Brain microvascular endothelial cell (primary cell): ENCODE measurements at regions not wholly inside any gene's neighbourhood (a gene's known extent, or its start where the extent isn't known, plus 50 kb on each side); places are given as distances from the start of the nearest gene placed in this dataset.

Source experiments
- DNase-seq: peaks from one replicate; pipeline ENCODE4 v3.0.0-alpha.2; 2020
- H3K27ac ChIP-seq: fragments of 250-450 bp; sonication (Bioruptor Pico); 2 replicates; pipeline ENCODE4 v1.5.1; 2020; ENCODE audit warnings: mild to moderate bottlenecking, moderate library complexity
- H3K27me3 ChIP-seq: fragments of 250-450 bp; sonication (Bioruptor Pico); replicated peaks from 2 replicates; pipeline ENCODE4 v1.5.1; 2020; ENCODE audit warnings: mild to moderate bottlenecking
- H3K36me3 ChIP-seq: fragments of 250-450 bp; sonication (Bioruptor Pico); replicated peaks from 2 replicates; pipeline ENCODE4 v1.5.1; 2020; ENCODE audit warnings: mild to moderate bottlenecking
- H3K4me3 ChIP-seq: 2 replicates; pipeline ENCODE4 v1.5.1; 2011; ENCODE audit warnings: low read depth, mild to moderate bottlenecking, control low read depth, low read length, moderate library complexity
- CTCF ChIP-seq: IDR thresholded peaks from 2 replicates; pipeline ENCODE4 v1.5.1; 2011; ENCODE audit warnings: low read depth, mild to moderate bottlenecking, moderate library complexity, low read length, control low read depth, inconsistent platforms; ENCODE audit errors: missing control alignments
- in situ Hi-C: cut with HindIII; loops from 2 replicates; pipeline ENCODE4 v1.10.0; 2017; ENCODE audit warnings: low sequenced_read_pairs, low pct_ligation_motif_present

DNA sequence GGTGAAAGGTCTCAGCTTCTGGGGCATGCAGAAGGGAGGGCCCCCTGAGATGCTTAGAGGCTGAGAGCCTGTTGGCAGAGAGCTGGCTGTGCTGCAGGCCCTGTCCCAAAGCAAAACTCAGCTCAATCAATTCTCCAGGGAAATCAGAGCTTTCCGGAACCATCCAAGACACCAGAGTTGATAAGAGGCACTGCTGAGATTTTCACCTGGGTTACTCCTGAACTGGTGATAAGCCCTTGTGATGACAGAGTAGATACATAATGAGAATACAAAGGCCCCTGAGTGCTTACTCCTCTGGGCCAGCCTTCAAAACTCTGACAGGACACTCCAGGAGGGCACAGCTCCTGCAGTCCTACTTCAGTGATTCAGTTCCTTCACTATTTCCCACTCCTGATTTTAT is 63.9 kb downstream of the ARL6IP4 start:
- Histone ChIP-seq H3K36me3 (no peaks in the 10 kb centered on the region), H3K4me3 (no peak overlapping the region), H3K27me3 (no peaks in the 10 kb centered on the region), H3K27ac (no peak overlapping the region)
- TF ChIP-seq CTCF = no peak
- DNase-seq = no peak
- in situ Hi-C loops = loop anchor here (10.0 kb wide), 1 partner anchor 190 kb away; the partner anchor contains the start of genes MPHOSPH9 and MTRFR

- TF ChIP-seq CTCF = peak; percentile 91
- peak overlapping the region; percentile 21 for H3K27ac ChIP-seq
- H3K27me3 ChIP-seq = no peaks in the 10 kb centered on the region
- no peaks in the 10 kb centered on the region for H3K36me3 ChIP-seq
- peak; percentile 93 for DNase-seq
- H3K4me3 ChIP-seq = no peak overlapping the region
- in situ Hi-C loops = loop anchor here (10.0 kb wide), 1 partner anchor 191 kb away; the partner anchor contains the start of genes MPHOSPH9 and MTRFR
Observed at GRCh38 chr12:123043536-123044001, 63.1 kb downstream of the ARL6IP4 start.

GRCh38 chr12:123042833-123043232 is 62.4 kb downstream of the ARL6IP4 start:
- Histone ChIP-seq H3K27ac (no peak overlapping the region), H3K27me3 (no peaks in the 10 kb centered on the region), H3K4me3 (no peak overlapping the region), H3K36me3 (no peaks in the 10 kb centered on the region)
- TF ChIP-seq CTCF = no peak
- no peak for DNase-seq
- in situ Hi-C loops = loop anchor here (10.0 kb wide), 1 partner anchor 192 kb away; the partner anchor contains the start of genes MPHOSPH9 and MTRFR

- peak; percentile 48 for DNase-seq
- TF ChIP-seq CTCF = no peak
- Histone ChIP-seq H3K36me3 (no peaks in the 10 kb centered on the region), H3K27ac (no peak overlapping the region), H3K4me3 (no peak overlapping the region), H3K27me3 (no peaks in the 10 kb centered on the region)
- in situ Hi-C loops = loop anchor here (10.0 kb wide), 1 partner anchor 193 kb away; the partner anchor contains the start of genes MPHOSPH9 and MTRFR
Observed at GRCh38 chr12:123041811-123042655, 61.6 kb downstream of the ARL6IP4 start.

DNA sequence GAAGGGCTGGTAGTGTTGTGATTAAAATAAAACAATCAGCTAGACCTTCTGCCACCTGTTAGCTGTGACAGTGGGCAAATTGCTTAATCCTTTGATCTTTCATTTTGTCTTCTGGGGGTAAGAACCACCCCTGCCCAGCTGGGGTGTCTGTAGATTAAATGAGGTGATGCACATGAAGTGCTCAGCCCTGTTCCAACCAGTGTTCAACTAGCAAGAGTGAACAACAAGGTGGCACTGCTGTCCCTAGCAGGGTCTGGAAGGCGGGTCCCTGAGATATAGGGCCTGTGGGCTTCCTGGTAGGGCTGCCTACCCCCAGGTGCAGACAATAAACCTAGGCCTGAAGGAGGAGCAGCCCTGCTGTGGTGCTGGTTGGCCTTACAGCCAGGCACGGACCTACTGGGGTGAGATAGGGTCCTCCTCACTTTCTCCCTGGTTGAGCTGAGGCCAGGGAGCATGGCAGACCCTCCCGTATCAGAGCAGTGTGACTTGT is 60.6 kb downstream of the ARL6IP4 start:
- H3K27ac ChIP-seq = no peak overlapping the region
- no peak overlapping the region for H3K4me3 ChIP-seq
- H3K36me3 ChIP-seq = no peaks in the 10 kb centered on the region
- H3K27me3 ChIP-seq = no peaks in the 10 kb centered on the region
- in situ Hi-C loops = loop anchor here (10.0 kb wide), 1 partner anchor 194 kb away; the partner anchor contains the start of genes MPHOSPH9 and MTRFR
- TF ChIP-seq CTCF = no peak
- DNase-seq = no peak
